Gastrocnemius medialis (tissue), 4 donors: ENCODE measurements at regions not wholly inside any gene's neighbourhood (a gene's known extent, or its start where the extent isn't known, plus 50 kb on each side); places are given as distances from the start of the nearest gene placed in this dataset.

Source experiments
- ATAC-seq, 2 donors: fragments of 150-250 bp; one replicate each; pipeline ENCODE4 v1.9.1; 2016
- DNase-seq, 2 donors: peaks; one replicate each; pipeline ENCODE4 v3.0.0-alpha.2; 2019
- H3K27ac ChIP-seq, 4 donors: fragments of 200-600 bp; sonication (generic); 1 replicate in 1 of 4; 2 replicates in 3 of 4; pipeline ENCODE4 v1.5.1; 2016 to 2018; ENCODE audit warnings: mild to moderate bottlenecking in 2 of 4, moderate library complexity in 1 of 4
- H3K27me3 ChIP-seq, 3 donors: fragments of 200-600 bp; sonication (generic) in 2 of 3; 1 replicate in 1 of 3; 2 replicates in 2 of 3; pipeline versions ENCODE4 v1.5.1 to v1.6.0; 2016 to 2019; ENCODE audit warnings: mild to moderate bottlenecking in 1 of 3, moderate library complexity in 1 of 3
- H3K36me3 ChIP-seq, 2 donors: fragments of 200-600 bp; sonication (generic) in 1 of 2; one replicate each; pipeline ENCODE4 v1.5.1; 2017 to 2018
- H3K4me1 ChIP-seq, 2 donors: fragments of 200-600 bp; sonication (generic) in 1 of 2; one replicate each; pipeline ENCODE4 v1.5.1; 2016 to 2017; ENCODE audit warnings: mild to moderate bottlenecking in 2 of 2
- H3K4me3 ChIP-seq, 4 donors: fragments of 200-600 bp; sonication (generic) in 3 of 4; 1 replicate in 1 of 4; 2 replicates in 3 of 4; pipeline ENCODE4 v1.5.1; 2016 to 2019; ENCODE audit warnings: mild to moderate bottlenecking in 2 of 4
- H3K9me3 ChIP-seq, 3 donors: fragments of 200-600 bp; sonication (generic) in 2 of 3; 1 replicate in 1 of 3; 2 replicates in 2 of 3; pipeline ENCODE4 v1.5.1; 2016 to 2019
- CTCF ChIP-seq, 5 experiments: fragments of 450-650 bp in 3 of 5; fragments of 200-600 bp in 2 of 5; sonication (generic) in 2 of 5; IDR thresholded peaks in 4 of 5; conservative IDR thresholded peaks in 1 of 5; 1 replicate in 4 of 5; 2 replicates in 1 of 5; pipeline ENCODE4 v1.5.1; 2016 to 2019; ENCODE audit warnings: antibody characterized with exemption in 5 of 5, mild to moderate bottlenecking in 3 of 5, moderate library complexity in 3 of 5
- POLR2A ChIP-seq, 2 donors: fragments of 450-650 bp; IDR thresholded peaks; one replicate each; pipeline ENCODE4 v1.6.1; 2017; ENCODE audit warnings: antibody characterized with exemption in 2 of 2, mild to moderate bottlenecking in 2 of 2, moderate library complexity in 2 of 2
- in situ Hi-C, 4 donors: fragments of 200-750 bp; cut with MboI; loops; one replicate each; pipeline versions ENCODE4 v1.15.0 to v1.8.0; 2017; ENCODE audit warnings: low sequenced_read_pairs in 4 of 4
- intact Hi-C: fragments of 100-400 bp; cut with DNase I; formaldehyde crosslinking; loops from one replicate; pipeline ENCODE4 v1.15.1; 2023; ENCODE audit warnings: low total_unique reads

DNA sequence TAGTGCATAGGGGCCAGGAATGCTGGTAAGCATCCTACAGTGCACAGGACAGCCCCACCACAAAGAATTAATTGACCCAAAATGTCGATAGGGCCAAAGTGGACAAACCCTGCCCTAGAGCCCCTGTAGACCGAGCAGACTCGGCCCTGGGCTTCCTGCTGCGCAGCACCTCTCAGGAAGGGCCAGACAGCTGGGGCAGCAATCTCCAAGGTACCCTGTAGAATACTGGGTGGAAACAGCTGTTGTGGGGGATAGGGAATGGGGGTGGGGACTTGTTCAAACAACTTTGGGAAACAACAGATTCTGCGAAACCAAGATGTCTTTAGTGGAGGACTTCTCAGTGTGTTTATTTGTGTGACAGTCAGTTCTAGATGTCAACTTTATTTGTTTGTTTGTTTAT lies 67.1 kb downstream of the MRPL46 start:
- in situ Hi-C loops, result no loop called here
- Histone ChIP-seq H3K27me3 (no peaks in the 10 kb centered on the region), H3K36me3 (no peaks in the 10 kb centered on the region), H3K9me3 (no peaks in the 10 kb centered on the region), H3K4me3 (no peak overlapping the region), H3K4me1 (peaks cover 0 to 6% of the 10 kb centered on the region in 2 donors), H3K27ac (no peak overlapping the region)
- DNase-seq (no peak), ATAC-seq (no peak)
- TF ChIP-seq POLR2A (IDR thresholded peaks at IDR 0.05) (no peak), CTCF (IDR thresholded peaks at IDR 0.05 in 4 of 5, conservative IDR thresholded peaks at IDR 0.05 in 1 of 5) (no peak)
- intact Hi-C loops, result no loop called here

- DNase-seq (no peak), ATAC-seq (no peak)
- Histone ChIP-seq H3K4me1 (peaks cover 0 to 6% of the 10 kb centered on the region in 2 donors), H3K4me3 (no peak overlapping the region), H3K27ac (no peak overlapping the region), H3K36me3 (no peaks in the 10 kb centered on the region), H3K27me3 (no peaks in the 10 kb centered on the region), H3K9me3 (no peaks in the 10 kb centered on the region)
- TF ChIP-seq CTCF (IDR thresholded peaks at IDR 0.05 in 4 of 5, conservative IDR thresholded peaks at IDR 0.05 in 1 of 5) (no peak), POLR2A (IDR thresholded peaks at IDR 0.05) (no peak)
- in situ Hi-C loops, result no loop called here
- intact Hi-C loops, result no loop called here
Measured at GRCh38 chr15:88399021-88399685, 68.0 kb downstream of the MRPL46 start.

- TF ChIP-seq CTCF (IDR thresholded peaks at IDR 0.05 in 4 of 5, conservative IDR thresholded peaks at IDR 0.05 in 1 of 5) (no peak), POLR2A (IDR thresholded peaks at IDR 0.05) (no peak)
- Histone ChIP-seq H3K4me1 (peaks cover 0 to 6% of the 10 kb centered on the region in 2 donors), H3K9me3 (no peaks in the 10 kb centered on the region), H3K36me3 (no peaks in the 10 kb centered on the region), H3K27me3 (no peaks in the 10 kb centered on the region), H3K27ac (no peak overlapping the region), H3K4me3 (no peak overlapping the region)
- in situ Hi-C loops (no loop called here), intact Hi-C loops (no loop called here)
- ATAC-seq (no peak), DNase-seq (no peak)
Measured at GRCh38 chr15:88398011-88398410, 69.2 kb downstream of the MRPL46 start.

DNA sequence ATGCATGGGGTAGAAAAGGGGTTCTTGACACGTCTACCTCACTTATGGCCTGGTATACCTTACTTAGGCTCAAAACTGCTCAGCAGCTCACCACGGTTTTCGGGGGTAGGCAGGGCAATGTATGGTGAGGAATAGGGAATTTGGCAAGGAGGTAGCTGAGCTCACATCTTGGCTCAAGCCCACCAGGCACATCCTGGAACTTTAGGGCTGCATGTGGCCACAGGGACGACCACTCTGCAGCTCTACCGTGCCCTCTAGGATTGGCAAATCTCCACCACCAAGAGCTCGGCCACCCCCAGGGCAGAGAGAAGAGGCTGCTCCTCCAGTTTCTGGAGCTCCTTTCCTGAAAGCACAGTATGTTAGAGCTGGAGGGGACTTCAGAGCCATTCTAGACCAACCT lies 69.7 kb downstream of the MRPL46 start:
- Histone ChIP-seq H3K4me1 (peaks cover 0 to 6% of the 10 kb centered on the region in 2 donors), H3K27me3 (no peaks in the 10 kb centered on the region), H3K27ac (no peak overlapping the region), H3K36me3 (no peaks in the 10 kb centered on the region), H3K4me3 (no peak overlapping the region), H3K9me3 (no peaks in the 10 kb centered on the region)
- DNase-seq (no peak), ATAC-seq (no peak)
- TF ChIP-seq CTCF (IDR thresholded peaks at IDR 0.05 in 4 of 5, conservative IDR thresholded peaks at IDR 0.05 in 1 of 5), result no peak
- TF ChIP-seq POLR2A (IDR thresholded peaks at IDR 0.05), result no peak
- intact Hi-C loops (no loop called here), in situ Hi-C loops (no loop called here)
